GM19455 (cell line): ENCODE measurements at regions not wholly inside any gene's neighbourhood (a gene's known extent, or its start where the extent isn't known, plus 50 kb on each side); places are given as distances from the start of the nearest gene placed in this dataset.

Experiments
- ATAC-seq: cut with Tn5 transposase; IDR thresholded peaks from one replicate; pipeline ENCODE4 v1.9.1; 2021; ENCODE audit not compliant: unreplicated experiment

DNA sequence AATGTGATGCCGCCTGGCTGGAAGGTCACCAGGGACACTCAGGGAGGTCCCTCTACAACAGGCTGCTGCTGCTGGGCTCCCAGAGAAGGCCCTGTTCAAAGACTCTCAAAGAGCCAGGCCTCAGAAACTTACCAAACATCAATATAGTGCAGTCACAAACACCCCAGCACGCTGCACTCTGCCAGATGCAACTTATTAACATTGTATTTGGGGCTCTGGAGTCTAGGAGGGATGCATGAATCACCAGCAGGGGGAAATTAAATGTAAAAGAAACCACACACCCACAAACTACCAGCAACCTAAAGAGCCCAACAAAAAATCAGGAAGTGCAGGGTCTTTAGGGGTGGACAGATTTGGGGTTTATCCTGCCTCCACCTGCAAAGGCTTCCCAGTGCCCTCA lies 74.6 kb upstream of the SPATA12 start:
- no peak for ATAC-seq

DNA sequence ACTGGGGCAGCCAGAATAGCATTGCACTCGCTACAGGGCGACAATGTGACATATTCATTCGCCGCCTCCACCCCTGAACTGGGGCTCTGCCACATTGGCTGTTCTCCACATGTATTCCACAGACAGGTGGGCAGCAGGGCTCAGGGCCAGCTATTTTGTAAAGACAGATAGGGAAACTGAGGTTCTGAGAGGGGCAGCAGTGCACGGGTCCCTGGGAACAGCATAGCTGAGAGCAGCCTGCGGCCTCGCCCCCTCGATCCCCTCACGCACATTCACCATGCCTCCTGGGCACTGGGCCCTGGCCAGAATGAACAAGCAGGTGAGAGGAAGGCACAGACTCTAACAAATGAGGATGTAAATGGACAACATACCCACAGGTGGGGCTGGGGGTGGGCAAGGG lies 75.0 kb upstream of the SPATA12 start:
- ATAC-seq = no peak

DNA sequence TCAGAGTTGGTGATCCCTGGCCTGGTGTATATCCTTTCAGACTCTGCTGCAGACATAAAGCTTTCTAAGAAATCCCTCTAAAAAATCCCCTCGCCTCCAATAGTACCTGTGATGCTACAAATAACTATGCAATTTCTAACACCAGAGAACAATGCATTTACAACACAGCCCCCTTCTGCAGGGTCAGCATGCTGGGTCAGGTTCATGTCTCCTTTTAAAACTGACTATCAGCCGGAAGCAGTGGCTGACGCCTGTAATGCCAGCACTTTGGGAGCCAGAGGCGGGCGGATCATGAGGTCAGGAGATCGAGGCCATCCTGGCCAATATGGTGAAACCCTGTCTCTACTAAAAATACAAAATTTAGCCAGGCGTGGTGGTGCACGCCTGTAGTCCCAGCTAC lies 77.0 kb upstream of the SPATA12 start:
- no peak for ATAC-seq

DNA sequence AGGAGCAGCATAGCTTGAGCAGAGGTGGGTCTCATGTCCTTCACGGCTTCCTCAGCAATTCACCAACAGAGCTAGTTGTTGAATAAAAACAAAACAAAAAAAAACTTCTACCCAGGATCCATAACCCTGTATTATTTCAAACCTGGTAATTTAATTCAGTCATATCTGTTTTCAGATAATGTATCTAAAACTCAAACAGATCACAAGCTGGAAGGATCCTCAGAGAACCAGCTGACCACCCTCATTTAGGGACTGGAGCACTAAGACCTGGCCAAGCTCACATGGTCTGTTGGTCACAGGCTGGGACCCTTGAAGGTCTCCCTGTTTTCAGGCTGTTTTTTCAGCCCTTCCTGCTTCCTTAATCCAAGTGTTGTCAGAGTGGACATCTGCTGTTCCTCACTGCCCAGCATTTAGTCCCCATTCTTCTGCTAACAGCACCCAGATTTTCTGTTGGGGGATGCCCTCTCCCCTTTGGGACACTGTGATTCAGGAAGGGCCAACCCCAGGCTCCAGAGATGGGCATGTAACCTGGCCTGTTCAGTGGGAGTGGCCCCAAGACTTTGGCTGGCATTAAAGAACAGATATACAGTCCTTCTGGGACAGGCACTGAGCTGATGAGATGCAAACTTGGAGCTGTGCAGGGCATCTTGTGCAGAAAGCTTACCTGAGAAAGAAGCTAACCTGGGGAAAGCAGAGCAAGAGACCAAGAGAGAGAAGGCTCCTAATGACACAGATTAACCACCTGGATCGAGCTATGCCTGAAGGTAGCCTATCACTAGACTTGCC lies 78.8 kb upstream of the SPATA12 start:
- no peak for ATAC-seq

DNA sequence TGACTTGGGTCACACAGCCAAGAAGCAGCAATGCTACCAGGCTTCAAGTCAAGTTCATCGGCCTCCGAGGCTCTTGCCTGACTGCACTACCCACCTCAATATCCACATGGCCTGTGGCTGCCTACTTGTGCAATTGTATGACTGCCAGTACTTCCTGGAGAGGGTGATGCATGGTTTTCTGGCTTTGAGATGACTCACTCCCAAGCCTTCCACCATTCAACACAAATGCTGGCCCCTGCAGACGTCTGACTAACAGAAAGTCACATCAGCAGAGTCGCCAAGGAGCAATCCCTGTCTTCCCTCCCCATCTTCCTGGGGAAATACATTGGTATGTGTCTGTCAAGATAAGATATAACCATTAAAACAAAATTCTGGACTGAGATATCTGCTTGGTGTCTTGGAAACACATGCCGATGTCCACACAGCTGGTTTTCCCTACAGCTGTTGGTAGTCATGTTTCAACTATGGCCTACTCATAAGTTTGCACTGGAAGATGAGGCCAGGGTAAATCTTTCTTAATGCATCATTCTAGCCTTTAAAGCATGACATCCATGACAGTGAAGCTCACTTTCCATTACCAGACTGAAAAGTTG lies 79.6 kb upstream of the SPATA12 start:
- no peak for ATAC-seq

DNA sequence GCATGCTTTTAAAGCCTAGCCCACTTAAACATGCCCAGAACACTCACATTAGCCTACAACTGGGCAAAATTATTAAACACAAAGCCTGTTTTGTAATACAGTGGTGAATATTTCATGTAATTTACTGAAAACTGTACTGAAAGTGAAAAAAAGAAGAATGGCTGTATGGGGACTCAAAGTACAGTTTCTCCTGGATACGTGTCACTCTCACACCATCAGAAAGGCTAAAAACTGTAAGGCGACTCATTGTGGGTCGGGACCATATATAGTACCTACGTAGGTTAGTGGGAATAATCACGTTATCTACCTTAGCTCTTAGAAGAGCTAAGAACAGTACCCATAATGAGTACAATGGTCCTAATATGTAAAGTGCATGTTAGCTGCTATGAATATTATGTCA lies 80.2 kb upstream of the SPATA12 start:
- ATAC-seq = no peak

DNA sequence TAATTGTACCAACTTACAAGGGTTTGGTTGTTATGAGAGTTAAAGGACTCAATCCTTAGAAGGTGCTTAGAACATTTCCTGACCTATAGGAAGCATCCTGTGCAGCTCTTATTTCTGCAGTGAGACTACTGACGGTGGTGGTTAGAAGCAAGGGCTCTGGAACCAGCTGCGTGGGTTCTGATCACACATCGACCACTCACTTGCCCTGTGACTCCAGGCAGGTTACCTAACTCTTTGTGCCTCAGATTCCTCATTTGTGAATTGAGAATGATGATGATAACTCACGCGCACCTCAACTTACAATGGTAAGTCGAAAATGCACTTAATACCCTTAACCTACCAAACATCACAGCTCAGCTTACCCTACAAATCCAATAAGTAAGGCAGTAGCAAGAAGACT lies 80.7 kb upstream of the SPATA12 start:
- ATAC-seq = no peak

DNA sequence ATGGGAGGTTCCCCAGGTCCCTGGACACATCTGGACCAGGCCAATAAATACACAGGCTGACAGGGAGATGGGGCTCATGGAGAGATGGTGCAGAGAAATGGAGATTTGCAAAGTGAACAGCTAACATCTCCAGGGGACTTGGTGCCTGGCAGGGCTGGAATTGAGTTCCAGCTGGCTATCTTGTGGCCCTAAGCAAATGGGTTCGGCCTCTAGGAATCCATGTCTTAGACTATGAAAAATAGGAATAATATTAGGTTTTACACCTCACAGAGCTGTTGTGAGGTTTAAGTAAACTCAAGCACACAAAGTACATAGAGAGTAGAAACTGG lies 82.9 kb upstream of the SPATA12 start:
- ATAC-seq = no peak

DNA sequence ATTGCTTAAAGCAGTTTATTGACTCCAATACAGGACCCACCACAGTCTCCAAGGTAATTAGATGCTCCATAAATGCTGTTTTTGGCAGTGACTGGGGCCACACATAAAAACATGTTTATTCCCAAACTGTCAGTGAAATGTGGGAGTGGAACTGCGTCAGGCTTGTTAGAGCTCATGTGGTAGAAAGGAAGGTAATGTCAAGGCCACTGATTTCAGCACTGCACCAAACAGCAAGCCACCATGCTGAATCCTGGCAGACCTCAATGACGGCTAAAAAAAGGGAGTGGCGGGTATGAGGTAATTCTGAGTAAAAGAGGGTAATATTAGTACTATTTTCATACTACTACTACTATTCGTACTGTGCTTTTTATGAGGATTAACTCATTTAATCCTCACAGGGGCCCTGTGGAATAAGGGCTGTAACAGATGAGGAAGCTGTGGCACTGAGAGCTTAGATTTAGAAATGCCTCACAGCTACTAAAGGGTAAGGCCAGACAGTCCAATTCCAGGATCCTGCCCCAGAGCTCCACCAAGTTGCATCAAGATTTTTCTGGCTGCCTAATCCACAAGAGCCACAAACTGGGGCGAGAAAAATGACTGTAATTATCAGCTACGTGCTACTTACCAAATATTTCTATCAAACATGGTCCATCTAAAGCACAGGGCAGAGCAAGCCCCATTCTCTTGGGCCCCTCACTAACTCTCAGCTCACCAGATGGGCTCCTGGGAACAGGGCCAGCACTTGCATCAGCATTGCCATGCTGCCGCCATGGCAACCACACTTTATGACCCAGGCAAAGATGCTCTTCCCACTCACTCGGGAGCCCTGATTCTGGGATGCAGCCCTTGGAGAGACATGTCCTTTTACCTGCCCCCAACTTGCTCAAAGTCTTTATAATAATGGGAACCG lies 83.6 kb upstream of the SPATA12 start:
- ATAC-seq = no peak

DNA sequence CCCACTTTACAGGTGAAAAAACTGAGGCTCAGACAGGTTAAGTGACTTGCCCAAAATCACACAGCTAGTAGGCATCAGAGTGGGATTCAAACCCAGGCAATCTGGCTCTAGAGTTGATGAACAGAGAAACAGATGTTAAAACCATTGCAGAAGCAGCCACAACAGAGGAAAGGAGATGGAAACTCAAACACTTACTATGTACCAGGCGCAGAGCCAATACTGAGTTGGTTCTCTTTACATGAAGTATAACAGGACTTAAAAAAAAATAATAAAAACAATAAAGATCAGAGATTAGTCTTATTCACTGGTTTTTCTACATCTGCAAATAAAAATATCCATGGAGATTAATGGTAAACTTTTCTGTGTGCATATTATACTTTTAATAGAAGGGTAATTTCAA lies 84.9 kb upstream of the SPATA12 start:
- no peak for ATAC-seq

DNA sequence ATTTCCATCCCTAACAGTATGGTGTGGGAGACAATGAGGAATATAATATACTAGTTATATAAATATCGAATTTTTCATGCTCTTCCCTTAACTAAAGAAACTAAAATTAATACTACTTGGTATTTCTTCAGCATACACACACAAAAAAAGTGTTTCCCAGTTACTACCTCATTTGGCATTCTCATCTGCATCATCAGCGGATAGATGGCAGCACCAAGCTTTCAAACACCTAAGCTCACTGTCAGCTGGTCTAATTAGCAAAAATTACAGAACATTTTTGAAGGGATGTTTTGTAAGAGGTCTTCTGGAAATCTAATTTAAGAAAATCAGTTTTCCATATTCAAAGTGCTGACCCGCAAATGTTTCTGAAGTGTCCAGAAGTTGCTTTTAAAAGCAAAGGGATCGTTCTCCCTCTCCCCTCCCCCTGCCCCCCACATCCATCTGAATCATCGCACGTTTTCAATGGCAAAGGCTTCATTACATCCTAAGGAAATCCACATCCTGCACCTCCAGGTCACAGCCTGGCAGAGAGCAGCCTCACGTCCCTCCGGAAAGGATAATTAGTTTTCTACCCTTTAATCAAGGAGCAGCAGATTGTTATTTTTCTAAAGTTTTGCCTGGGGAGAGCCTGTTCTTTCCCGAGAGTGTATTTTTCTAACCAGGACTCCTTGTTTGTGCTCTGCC lies 86.1 kb upstream of the SPATA12 start:
- no peak for ATAC-seq

DNA sequence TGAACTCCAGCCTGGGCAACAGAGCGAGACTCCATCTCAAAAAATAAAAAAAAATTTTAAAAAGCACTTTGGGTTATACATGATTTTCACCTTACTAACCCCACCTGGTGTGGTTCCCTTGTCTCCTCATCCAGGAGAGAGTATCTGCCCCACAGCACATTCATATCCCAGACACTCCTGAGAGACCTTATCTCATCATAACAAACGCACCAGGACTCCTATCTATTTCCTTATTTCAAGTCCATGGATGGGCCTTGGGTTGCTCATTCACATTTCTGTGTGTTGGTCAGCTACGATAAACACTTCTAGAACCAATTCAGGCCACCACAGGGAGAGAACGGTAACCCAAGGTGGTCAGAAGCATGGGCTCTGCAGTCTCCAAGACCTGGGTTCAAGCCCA lies 88.6 kb upstream of the SPATA12 start:
- ATAC-seq = no peak

DNA sequence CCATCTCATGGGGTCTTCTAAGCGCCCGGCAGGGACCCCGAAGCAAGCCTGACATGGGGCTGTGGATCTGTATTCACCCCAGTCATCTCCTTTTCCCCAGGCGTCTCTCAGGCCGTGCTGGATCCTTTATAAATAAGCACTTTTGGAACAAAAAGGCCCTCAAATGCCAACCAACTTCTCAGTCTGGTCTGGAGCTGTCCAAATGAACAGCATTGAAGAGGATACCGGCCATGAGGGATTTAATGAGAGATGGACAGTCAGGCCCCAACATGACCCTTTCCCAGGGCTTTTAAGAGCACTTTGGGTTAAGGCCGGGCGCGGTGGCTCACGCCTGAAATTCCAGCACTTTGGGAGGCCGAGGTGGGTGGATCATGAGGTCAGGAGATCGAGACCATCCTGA lies 89.2 kb upstream of the SPATA12 start:
- no peak for ATAC-seq

DNA sequence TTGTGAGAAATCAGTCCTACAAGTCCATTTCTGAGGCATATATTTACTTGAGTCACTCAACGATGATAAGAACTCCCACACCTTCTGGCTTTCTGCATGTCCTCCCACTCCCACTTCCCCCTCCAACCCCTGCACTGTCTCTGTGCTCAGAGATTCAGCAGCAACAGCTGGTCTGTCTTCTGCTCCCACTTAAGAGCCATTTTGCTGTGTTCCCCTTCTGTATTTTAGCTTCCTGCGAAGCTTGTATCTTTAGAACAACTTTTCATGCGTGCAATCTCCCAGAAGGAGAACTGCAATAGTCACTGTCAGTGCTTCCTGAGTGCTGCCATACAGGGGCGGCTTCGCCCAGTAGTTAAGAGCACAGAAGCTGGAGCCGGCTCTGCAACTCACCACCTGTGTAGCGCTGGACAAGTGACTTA lies 90.0 kb upstream of the SPATA12 start:
- ATAC-seq = no peak

DNA sequence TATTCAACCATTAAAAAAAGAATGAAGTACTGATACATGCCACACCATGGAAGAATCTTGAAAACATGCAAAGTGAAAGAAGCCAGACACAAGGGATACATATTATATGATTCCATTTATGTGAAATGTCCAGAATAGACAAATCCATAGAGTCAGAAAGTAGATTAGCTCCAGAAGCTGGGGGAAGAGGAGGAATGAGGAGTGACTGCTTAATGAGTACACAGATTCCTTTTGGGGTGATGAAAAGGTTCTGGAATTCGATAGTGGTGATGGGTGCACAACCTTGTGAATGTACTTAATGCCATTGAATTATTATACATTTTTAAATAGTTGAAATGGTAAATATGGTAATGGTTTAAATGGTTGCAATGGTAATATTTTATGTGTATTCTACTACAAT lies 90.6 kb upstream of the SPATA12 start:
- ATAC-seq = no peak

DNA sequence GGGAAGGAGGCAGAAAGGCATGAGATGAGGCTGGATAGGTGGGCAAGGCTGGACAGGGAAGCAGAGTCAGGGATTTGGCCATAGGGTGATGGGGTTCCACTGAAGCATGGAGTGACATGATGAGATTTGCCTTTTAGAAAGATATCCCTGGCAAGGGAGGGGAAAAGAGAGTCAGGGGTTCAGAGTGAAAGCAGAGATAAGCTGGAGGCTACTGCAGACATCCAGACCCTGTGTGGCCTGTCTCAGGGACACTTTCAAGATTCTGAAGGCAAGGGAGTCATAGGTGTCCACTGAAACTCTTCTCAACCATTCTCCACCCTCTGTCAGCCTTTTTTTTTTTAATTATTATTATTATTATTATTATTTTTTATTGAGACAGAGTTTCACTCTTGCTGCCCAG lies 94.0 kb upstream of the SPATA12 start:
- no peak for ATAC-seq

DNA sequence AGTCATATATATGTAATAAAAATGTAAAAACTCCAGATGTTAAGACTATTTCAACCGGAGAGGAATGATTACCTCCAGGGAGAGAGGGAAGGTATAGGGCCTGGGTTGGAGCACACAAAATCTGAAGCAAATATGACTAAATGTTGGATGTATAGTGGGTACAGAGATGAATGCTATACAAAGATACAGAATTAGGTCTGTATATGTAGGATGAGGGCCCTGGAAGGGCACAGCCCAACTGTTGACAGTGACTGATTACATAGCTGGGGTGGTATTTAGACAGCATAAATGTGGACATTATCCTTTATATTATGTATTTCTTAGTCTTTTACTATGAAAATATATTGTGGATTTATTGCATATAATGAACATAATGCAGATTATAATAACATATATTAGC lies 94.4 kb upstream of the SPATA12 start:
- no peak for ATAC-seq

DNA sequence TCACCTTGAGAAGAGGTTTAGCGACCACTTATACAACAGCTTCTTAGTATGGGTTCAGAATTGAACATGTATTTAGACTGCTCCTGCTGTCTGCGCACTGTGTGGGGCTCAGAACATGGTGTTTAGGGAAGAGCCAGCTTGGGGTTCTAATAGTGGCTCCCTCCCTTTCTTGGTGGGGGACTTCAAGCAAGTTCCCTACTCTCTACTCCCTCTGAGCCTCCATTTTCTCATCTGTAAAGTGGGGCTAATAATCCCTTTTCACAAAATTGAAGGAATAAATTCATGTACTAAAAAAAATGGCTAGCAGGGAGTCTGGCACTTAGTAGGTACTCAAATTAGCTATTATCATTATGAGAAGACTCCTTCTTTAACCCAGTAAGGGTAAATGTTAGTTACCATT lies 97.5 kb upstream of the SPATA12 start:
- ATAC-seq = no peak

DNA sequence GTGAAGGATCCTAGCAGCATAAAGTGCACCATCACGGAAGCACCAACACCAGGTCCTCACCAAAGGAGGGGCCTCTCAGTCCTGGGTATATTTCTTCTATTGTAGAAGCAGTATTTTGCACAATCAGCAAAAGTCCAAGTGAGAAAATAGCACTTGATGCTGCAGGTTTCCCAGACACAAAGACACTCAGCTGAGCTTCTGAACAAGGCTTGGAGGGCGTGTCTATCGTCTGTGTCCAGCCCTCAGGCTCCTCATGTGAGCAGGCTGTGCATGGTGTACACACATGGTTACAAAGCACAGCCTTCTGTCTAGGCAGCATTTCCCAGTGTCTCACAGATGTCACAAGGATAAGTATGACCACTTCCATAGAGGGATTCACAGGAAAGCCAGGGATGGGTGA lies 98.3 kb upstream of the SPATA12 start:
- ATAC-seq = no peak

DNA sequence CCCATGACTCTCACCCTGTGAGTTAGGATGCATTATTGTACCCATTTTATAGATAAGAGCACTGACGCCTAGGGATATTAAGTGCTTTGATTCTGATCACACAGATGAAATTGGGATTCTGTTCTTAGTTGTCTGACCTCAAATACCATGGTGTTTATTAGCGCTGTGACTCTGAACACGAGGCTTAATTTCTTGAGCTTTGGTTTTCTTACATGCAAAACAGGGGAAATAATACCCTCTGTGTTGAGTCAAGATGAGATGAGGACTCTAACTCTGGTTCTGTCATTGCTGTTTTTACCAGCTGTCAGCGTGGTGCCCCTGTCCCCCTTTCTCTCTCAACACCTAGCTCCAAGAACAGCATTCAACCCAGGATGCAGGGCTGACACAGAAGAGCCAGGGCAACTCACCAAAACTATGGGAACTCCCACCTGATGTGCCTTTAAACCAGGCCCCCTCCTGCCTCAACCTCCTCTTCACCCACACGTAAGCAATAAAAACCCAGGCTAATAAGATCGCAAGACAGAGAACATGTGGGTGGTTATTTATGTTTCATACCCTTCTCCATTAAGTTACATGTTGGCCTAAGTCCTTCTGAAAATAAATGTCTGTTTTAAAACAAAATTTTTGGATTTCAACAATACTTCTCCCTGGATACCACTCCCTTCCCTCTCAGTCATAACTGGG lies 100.1 kb upstream of the SPATA12 start:
- no peak for ATAC-seq

DNA sequence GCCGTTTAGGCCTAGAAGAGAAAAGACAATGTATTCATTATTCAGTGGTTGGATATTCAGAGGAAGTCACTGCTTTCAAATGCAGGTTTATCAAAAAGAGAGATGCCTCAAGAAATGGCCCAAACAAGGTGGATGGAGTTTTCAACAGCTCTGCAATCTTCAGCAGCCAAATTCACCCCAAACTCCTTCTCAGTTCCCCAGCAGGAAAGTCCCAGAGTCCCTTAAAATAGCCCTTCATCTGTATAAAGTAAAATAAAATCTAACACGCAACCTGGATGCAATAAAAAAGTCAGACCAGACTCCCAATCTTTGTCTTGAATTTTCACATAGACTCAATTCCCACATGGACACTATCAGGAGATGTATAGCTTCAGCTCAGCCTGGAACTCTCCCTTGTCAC lies 101.6 kb upstream of the SPATA12 start:
- no peak for ATAC-seq
